Sigmoid colon (tissue), 3 donors: ENCODE measurements at regions not wholly inside any gene's neighbourhood (a gene's known extent, or its start where the extent isn't known, plus 50 kb on each side); places are given as distances from the start of the nearest gene placed in this dataset.

Experiments used
- CTCF ChIP-seq, 4 experiments: fragments of 450-650 bp in 3 of 4; fragments of 200-600 bp in 1 of 4; IDR thresholded peaks; one replicate each; pipeline ENCODE4 v1.5.1; 2016 to 2019; ENCODE audit warnings: antibody characterized with exemption in 4 of 4, mild to moderate bottlenecking in 3 of 4, moderate library complexity in 2 of 4
- POLR2A ChIP-seq, 2 donors: fragments of 450-650 bp; IDR thresholded peaks; one replicate each; pipeline ENCODE4 v1.6.1; 2016; ENCODE audit warnings: antibody characterized with exemption in 2 of 2, mild to moderate bottlenecking in 2 of 2, moderate library complexity in 2 of 2

GRCh38 chr22:27534720-27535125, 266.8 kb downstream of the MN1 start:
- TF ChIP-seq CTCF (IDR thresholded peaks at IDR 0.05) (no peak), POLR2A (IDR thresholded peaks at IDR 0.05) (no peak)
